Uterus (tissue), 2 donors: ENCODE measurements at regions not wholly inside any gene's neighbourhood (a gene's known extent, or its start where the extent isn't known, plus 50 kb on each side); places are given as distances from the start of the nearest gene placed in this dataset.

Source experiments
- POLR2A ChIP-seq, 2 donors: fragments of 450-650 bp; IDR thresholded peaks; one replicate each; pipeline ENCODE4 v1.6.1; 2016; ENCODE audit warnings: antibody characterized with exemption in 2 of 2, mild to moderate bottlenecking in 1 of 2, moderate library complexity in 1 of 2
- TF ChIP-seq, protein P1 (sequence below), 4 experiments: fragments of 200-600 bp in 2 of 4; fragments of 450-650 bp in 2 of 4; sonication (generic) in 2 of 4; IDR thresholded peaks; one replicate each; pipeline ENCODE4 v1.5.1; 2016 to 2019; ENCODE audit warnings: antibody characterized with exemption in 4 of 4, mild to moderate bottlenecking in 2 of 4, moderate library complexity in 1 of 4

DNA sequence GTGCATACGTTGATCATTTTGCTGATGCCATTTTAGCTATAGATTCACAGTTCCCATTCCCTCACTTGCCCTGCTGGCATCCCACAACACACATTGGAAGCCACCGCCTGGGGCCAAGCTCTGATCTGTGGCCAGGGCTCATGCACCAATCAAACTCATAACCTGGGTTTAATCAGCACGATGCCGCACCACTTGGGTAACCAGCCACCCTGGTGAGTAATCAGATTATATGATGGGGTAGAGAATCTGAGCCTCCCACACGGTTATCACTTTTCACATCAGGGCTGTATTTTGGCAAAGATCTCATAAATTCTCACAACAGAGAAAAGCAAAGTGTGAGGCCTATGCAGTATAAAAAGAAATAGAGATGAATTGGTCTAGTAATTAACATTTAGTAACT lies 66.0 kb upstream of the TNFRSF19 start:
- TF ChIP-seq POLR2A (IDR thresholded peaks at IDR 0.05) = no peak
- TF ChIP-seq, protein P1, sequence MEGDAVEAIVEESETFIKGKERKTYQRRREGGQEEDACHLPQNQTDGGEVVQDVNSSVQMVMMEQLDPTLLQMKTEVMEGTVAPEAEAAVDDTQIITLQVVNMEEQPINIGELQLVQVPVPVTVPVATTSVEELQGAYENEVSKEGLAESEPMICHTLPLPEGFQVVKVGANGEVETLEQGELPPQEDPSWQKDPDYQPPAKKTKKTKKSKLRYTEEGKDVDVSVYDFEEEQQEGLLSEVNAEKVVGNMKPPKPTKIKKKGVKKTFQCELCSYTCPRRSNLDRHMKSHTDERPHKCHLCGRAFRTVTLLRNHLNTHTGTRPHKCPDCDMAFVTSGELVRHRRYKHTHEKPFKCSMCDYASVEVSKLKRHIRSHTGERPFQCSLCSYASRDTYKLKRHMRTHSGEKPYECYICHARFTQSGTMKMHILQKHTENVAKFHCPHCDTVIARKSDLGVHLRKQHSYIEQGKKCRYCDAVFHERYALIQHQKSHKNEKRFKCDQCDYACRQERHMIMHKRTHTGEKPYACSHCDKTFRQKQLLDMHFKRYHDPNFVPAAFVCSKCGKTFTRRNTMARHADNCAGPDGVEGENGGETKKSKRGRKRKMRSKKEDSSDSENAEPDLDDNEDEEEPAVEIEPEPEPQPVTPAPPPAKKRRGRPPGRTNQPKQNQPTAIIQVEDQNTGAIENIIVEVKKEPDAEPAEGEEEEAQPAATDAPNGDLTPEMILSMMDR (IDR thresholded peaks at IDR 0.05) = no peak
